ENCODE measurements at regions not wholly inside any gene's neighbourhood (a gene's known extent, or its start where the extent isn't known, plus 50 kb on each side); places are given as distances from the start of the nearest gene placed in this dataset.

GRCh38 chr6:140744659-140745320 lies 1370.3 kb upstream of the CITED2 start:
- TF ChIP-seq CTCF (IDR thresholded peaks at IDR 0.05), result no peak
- TF ChIP-seq POLR2A (IDR thresholded peaks at IDR 0.05), result no peak
- TF ChIP-seq POLR2AphosphoS5 (IDR thresholded peaks at IDR 0.05), result no peak
